Pancreas (tissue), 10 donors: ENCODE measurements at regions not wholly inside any gene's neighbourhood (a gene's known extent, or its start where the extent isn't known, plus 50 kb on each side); places are given as distances from the start of the nearest gene placed in this dataset.

Experiments used
- ATAC-seq, 4 donors: fragments of 200-7000 bp; cut with Tn5 transposase; one replicate each; pipeline versions ENCODE4 v1.8.0 to v1.9.1; 2020; ENCODE audit warnings: mild to moderate bottlenecking in 4 of 4, moderate library complexity in 4 of 4
- DNase-seq, 6 donors: peaks; one replicate each; pipeline ENCODE4 v3.0.0-alpha.2; 2020
- FAIRE-seq: peaks from 2 replicates; lab custom pipeline; 2012; peaks lifted over from hg19 to GRCh38; lab: Jason Lieb, UNC
- H3K27ac ChIP-seq, 4 donors: fragments of 200-600 bp; sonication (generic); 1 replicate in 3 of 4; 2 replicates in 1 of 4; pipeline versions ENCODE4 v1.5.0 to v1.8.0; 2020
- H3K27me3 ChIP-seq, 4 donors: fragments of 200-600 bp; one replicate each; pipeline ENCODE4 v1.8.0; 2021
- H3K36me3 ChIP-seq, 3 donors: fragments of 200-600 bp; sonication (generic) in 1 of 3; one replicate each; pipeline versions ENCODE4 v1.5.0 to v1.8.0; 2020 to 2021
- H3K4me1 ChIP-seq, 3 donors: fragments of 200-600 bp; one replicate each; pipeline ENCODE4 v1.8.0; 2021
- H3K4me3 ChIP-seq, 4 donors: fragments of 200-600 bp; sonication (generic) in 2 of 4; one replicate each; pipeline versions ENCODE4 v1.5.0 to v1.8.0; 2020 to 2021
- H3K9me3 ChIP-seq, 4 donors: fragments of 200-600 bp; one replicate each; pipeline ENCODE4 v1.8.0; 2021
- CTCF ChIP-seq, 4 donors: fragments of 200-600 bp; sonication (generic) in 3 of 4; IDR thresholded peaks; one replicate each; pipeline versions ENCODE4 v1.5.0 to v1.8.0; 2021; ENCODE audit warnings: antibody characterized with exemption in 4 of 4
- WGBS, 2 donors: extraction: QIAGEN DNeasy Blood & Tissue Kit; methylation state at CpG; one replicate each; pipeline ENCODE4 v1.1.7; 2013; 5-methylcytosine and 5-hydroxymethylcytosine counted together
- intact Hi-C, 3 donors: fragments of 100-400 bp; cut with DNase I; formaldehyde crosslinking; loops; one replicate each; pipeline versions ENCODE4 v1.11.1 to v1.14.2; 2022
- donor health status: healthy with polysubstance abuse.
- donor health status: DM: no; HTN: no; CAD: no; lungs with moderate emphysema.
- donor health status: DM: no; HTN: no; CAD: no.
- donor health status: control.
- donor health status: control.
- donor health status: Bipolar disorder and iron deficiency.
- donor health status: DM: yes; HTN: yes; CAD: no.
- donor health status: DM: no; HTN: no; CAD: no.
- donor health status: DM: no; HTN: no; CAD: no.
- donor health status: DM: yes; HTN: yes; CAD: no.

GRCh38 chr3:17793542-17794195 is 51.2 kb upstream of the TBC1D5 start:
- no peaks in the 10 kb centered on the region for H3K27me3 ChIP-seq
- no peak for TF ChIP-seq CTCF (IDR thresholded peaks at IDR 0.05)
- H3K27ac ChIP-seq: no peak overlapping the region
- FAIRE-seq: no peak
- intact Hi-C loops: no loop called here
- H3K4me1 ChIP-seq: no peaks in the 10 kb centered on the region
- no peak overlapping the region for H3K4me3 ChIP-seq
- WGBS, 2 donors: 91% methylated on average over 4 of the region's 4 CpGs
- no peaks in the 10 kb centered on the region for H3K36me3 ChIP-seq
- H3K9me3 ChIP-seq: no peaks in the 10 kb centered on the region
- DNase-seq: peak in 2 of 6 donors; percentile 24 to 55
- no peak for ATAC-seq
